ENCODE measurements at regions not wholly inside any gene's neighbourhood (a gene's known extent, or its start where the extent isn't known, plus 50 kb on each side); places are given as distances from the start of the nearest gene placed in this dataset.

GRCh38 chr1:177627148-177627910, 342.5 kb downstream of the SEC16B start:
- H2BK120ac ChIP-seq (ENCODE audit: low read depth, low read length) = no peak overlapping the region
- H2BK5ac ChIP-seq (ENCODE audit: low read depth, low read length, poor library complexity, severe bottlenecking) = no peak overlapping the region
- no peak overlapping the region for H3K4ac ChIP-seq (ENCODE audit: low read depth in 1 of 2, low read length in 2 of 2)
- H3K27ac ChIP-seq (ENCODE audit: low read length, poor library complexity, severe bottlenecking) = no peak overlapping the region
- no peak overlapping the region for H3K9ac ChIP-seq (ENCODE audit: low read length)
- H4K91ac ChIP-seq (ENCODE audit: low read length) = no peak overlapping the region
- no peak overlapping the region for H2AFZ ChIP-seq (ENCODE audit: low read depth, low read length)
- no peak overlapping the region for H2BK12ac ChIP-seq (ENCODE audit: low read length in 2 of 2)
- no peak overlapping the region for H3K4me2 ChIP-seq (ENCODE audit: low read length, poor library complexity, severe bottlenecking)
- no peak overlapping the region for H2AK5ac ChIP-seq (ENCODE audit: low read length, severe bottlenecking)
- H4K8ac ChIP-seq (ENCODE audit: low read length) = no peak overlapping the region
- H3K27me3 ChIP-seq (ENCODE audit: control insufficient read depth in 1 of 2, insufficient read depth in 1 of 2, low read length in 2 of 2) = no peaks in the 10 kb centered on the region
- H3K4me3 ChIP-seq (ENCODE audit: insufficient read depth in 1 of 2, low read depth in 1 of 2, low read length in 2 of 2) = no peak overlapping the region
- H3K18ac ChIP-seq (ENCODE audit: low read depth in 1 of 2, low read length in 2 of 2) = no peak overlapping the region
- 93% methylated on average over 1 of the region's 4 CpGs for WGBS
- DNase-seq = no peak
- no peaks in the 10 kb centered on the region for H3K36me3 ChIP-seq (ENCODE audit: control insufficient read depth in 1 of 2, insufficient read depth in 2 of 2, low read depth in 1 of 2, low read length in 2 of 2)
- H3K23ac ChIP-seq (ENCODE audit: low read length in 2 of 2) = no peak overlapping the region
- H3K79me1 ChIP-seq (replicated peaks; ENCODE audit: low read length, poor library complexity, severe bottlenecking) = no peaks in the 10 kb centered on the region
- H2BK15ac ChIP-seq (ENCODE audit: low read depth, poor library complexity, severe bottlenecking) = no peak overlapping the region
- H3K4me1 ChIP-seq (ENCODE audit: control insufficient read depth, insufficient read depth, low read depth, low read length) = no peaks in the 10 kb centered on the region
- no peaks in the 10 kb centered on the region for H3K9me3 ChIP-seq (ENCODE audit: control insufficient read depth, low read length)
- H3K14ac ChIP-seq (ENCODE audit: low read length in 2 of 2) = no peak overlapping the region

- no peak overlapping the region for H3K9ac ChIP-seq (ENCODE audit: low read length)
- no peaks in the 10 kb centered on the region for H3K79me1 ChIP-seq (replicated peaks; ENCODE audit: low read length, poor library complexity, severe bottlenecking)
- H2AFZ ChIP-seq (ENCODE audit: low read depth, low read length) = no peak overlapping the region
- no peak for DNase-seq
- H3K36me3 ChIP-seq (ENCODE audit: control insufficient read depth in 1 of 2, insufficient read depth in 2 of 2, low read depth in 1 of 2, low read length in 2 of 2) = no peaks in the 10 kb centered on the region
- H4K91ac ChIP-seq (ENCODE audit: low read length) = no peak overlapping the region
- WGBS = 47% methylated on average over 4 of the region's 4 CpGs
- no peak overlapping the region for H3K27ac ChIP-seq (ENCODE audit: low read length, poor library complexity, severe bottlenecking)
- H3K27me3 ChIP-seq (ENCODE audit: control insufficient read depth in 1 of 2, insufficient read depth in 1 of 2, low read length in 2 of 2) = no peaks in the 10 kb centered on the region
- H3K4ac ChIP-seq (ENCODE audit: low read depth in 1 of 2, low read length in 2 of 2) = no peak overlapping the region
- H3K4me1 ChIP-seq (ENCODE audit: control insufficient read depth, insufficient read depth, low read depth, low read length) = no peaks in the 10 kb centered on the region
- no peaks in the 10 kb centered on the region for H3K9me3 ChIP-seq (ENCODE audit: control insufficient read depth, low read length)
- H2BK12ac ChIP-seq (ENCODE audit: low read length in 2 of 2) = no peak overlapping the region
- H2BK15ac ChIP-seq (ENCODE audit: low read depth, poor library complexity, severe bottlenecking) = no peak overlapping the region
- no peak overlapping the region for H2AK5ac ChIP-seq (ENCODE audit: low read length, severe bottlenecking)
- no peak overlapping the region for H2BK120ac ChIP-seq (ENCODE audit: low read depth, low read length)
- H3K23ac ChIP-seq (ENCODE audit: low read length in 2 of 2) = no peak overlapping the region
- no peak overlapping the region for H3K4me3 ChIP-seq (ENCODE audit: insufficient read depth in 1 of 2, low read depth in 1 of 2, low read length in 2 of 2)
- no peak overlapping the region for H2BK5ac ChIP-seq (ENCODE audit: low read depth, low read length, poor library complexity, severe bottlenecking)
- H3K14ac ChIP-seq (ENCODE audit: low read length in 2 of 2) = no peak overlapping the region
- no peak overlapping the region for H3K4me2 ChIP-seq (ENCODE audit: low read length, poor library complexity, severe bottlenecking)
- H4K8ac ChIP-seq (ENCODE audit: low read length) = no peak overlapping the region
- H3K18ac ChIP-seq (ENCODE audit: low read depth in 1 of 2, low read length in 2 of 2) = no peak overlapping the region
These were observed 349.1 kb downstream of the SEC16B start for GRCh38 chr1:177620636-177621190.

GRCh38 chr1:177615251-177615650, 354.6 kb downstream of the SEC16B start:
- Histone ChIP-seq H3K4me2 (ENCODE audit: low read length, poor library complexity, severe bottlenecking) (no peak overlapping the region), H4K91ac (ENCODE audit: low read length) (no peak overlapping the region), H3K36me3 (ENCODE audit: control insufficient read depth in 1 of 2, insufficient read depth in 2 of 2, low read depth in 1 of 2, low read length in 2 of 2) (no peaks in the 10 kb centered on the region), H2AFZ (ENCODE audit: low read depth, low read length) (no peak overlapping the region), H3K4me3 (ENCODE audit: insufficient read depth in 1 of 2, low read depth in 1 of 2, low read length in 2 of 2) (no peak overlapping the region), H3K4ac (ENCODE audit: low read depth in 1 of 2, low read length in 2 of 2) (no peak overlapping the region), H3K18ac (ENCODE audit: low read depth in 1 of 2, low read length in 2 of 2) (no peak overlapping the region), H2AK5ac (ENCODE audit: low read length, severe bottlenecking) (no peak overlapping the region), H2BK12ac (ENCODE audit: low read length in 2 of 2) (no peak overlapping the region), H3K23ac (ENCODE audit: low read length in 2 of 2) (no peak overlapping the region), H2BK5ac (ENCODE audit: low read depth, low read length, poor library complexity, severe bottlenecking) (no peak overlapping the region), H3K27ac (ENCODE audit: low read length, poor library complexity, severe bottlenecking) (no peak overlapping the region), H4K8ac (ENCODE audit: low read length) (no peak overlapping the region), H3K4me1 (ENCODE audit: control insufficient read depth, insufficient read depth, low read depth, low read length) (no peaks in the 10 kb centered on the region), H3K27me3 (ENCODE audit: control insufficient read depth in 1 of 2, insufficient read depth in 1 of 2, low read length in 2 of 2) (no peaks in the 10 kb centered on the region), H2BK15ac (ENCODE audit: low read depth, poor library complexity, severe bottlenecking) (no peak overlapping the region), H3K9me3 (ENCODE audit: control insufficient read depth, low read length) (no peaks in the 10 kb centered on the region), H2BK120ac (ENCODE audit: low read depth, low read length) (no peak overlapping the region), H3K79me1 (replicated peaks; ENCODE audit: low read length, poor library complexity, severe bottlenecking) (no peaks in the 10 kb centered on the region), H3K9ac (ENCODE audit: low read length) (no peak overlapping the region), H3K14ac (ENCODE audit: low read length in 2 of 2) (no peak overlapping the region)
- 93% methylated on average over 3 of the region's 3 CpGs for WGBS
- DNase-seq = no peak

GRCh38 chr1:177611402-177611801, 358.5 kb downstream of the SEC16B start:
- Histone ChIP-seq H2BK120ac (ENCODE audit: low read depth, low read length) (no peak overlapping the region), H3K14ac (ENCODE audit: low read length in 2 of 2) (no peak overlapping the region), H3K4me1 (ENCODE audit: control insufficient read depth, insufficient read depth, low read depth, low read length) (no peaks in the 10 kb centered on the region), H3K9me3 (ENCODE audit: control insufficient read depth, low read length) (no peaks in the 10 kb centered on the region), H3K4ac (ENCODE audit: low read depth in 1 of 2, low read length in 2 of 2) (no peak overlapping the region), H2BK12ac (ENCODE audit: low read length in 2 of 2) (no peak overlapping the region), H3K27ac (ENCODE audit: low read length, poor library complexity, severe bottlenecking) (no peak overlapping the region), H2BK5ac (ENCODE audit: low read depth, low read length, poor library complexity, severe bottlenecking) (no peak overlapping the region), H3K9ac (ENCODE audit: low read length) (no peak overlapping the region), H3K4me2 (ENCODE audit: low read length, poor library complexity, severe bottlenecking) (no peak overlapping the region), H3K79me1 (replicated peaks; ENCODE audit: low read length, poor library complexity, severe bottlenecking) (no peaks in the 10 kb centered on the region), H3K23ac (ENCODE audit: low read length in 2 of 2) (no peak overlapping the region), H2BK15ac (ENCODE audit: low read depth, poor library complexity, severe bottlenecking) (no peak overlapping the region), H4K8ac (ENCODE audit: low read length) (no peak overlapping the region), H2AFZ (ENCODE audit: low read depth, low read length) (no peak overlapping the region), H4K91ac (ENCODE audit: low read length) (no peak overlapping the region), H3K18ac (ENCODE audit: low read depth in 1 of 2, low read length in 2 of 2) (no peak overlapping the region), H3K27me3 (ENCODE audit: control insufficient read depth in 1 of 2, insufficient read depth in 1 of 2, low read length in 2 of 2) (no peaks in the 10 kb centered on the region), H3K36me3 (ENCODE audit: control insufficient read depth in 1 of 2, insufficient read depth in 2 of 2, low read depth in 1 of 2, low read length in 2 of 2) (no peaks in the 10 kb centered on the region), H3K4me3 (ENCODE audit: insufficient read depth in 1 of 2, low read depth in 1 of 2, low read length in 2 of 2) (no peak overlapping the region), H2AK5ac (ENCODE audit: low read length, severe bottlenecking) (no peak overlapping the region)
- WGBS = no CpG with 5 or more reads among the region's 1 CpG
- no peak for DNase-seq

All from mesenchymal stem cell (in vitro differentiated cells and primary cell).